K562 (cell line): ENCODE measurements at regions not wholly inside any gene's neighbourhood (a gene's known extent, or its start where the extent isn't known, plus 50 kb on each side); places are given as distances from the start of the nearest gene placed in this dataset.

Experiments used
- ATAC-seq: fragments of 200-7000 bp; cut with Tn5 transposase; 3 replicates; pipeline ENCODE4 v1.9.1; 2020; ENCODE audit warnings: moderate library complexity
- BruUV-seq: library from RNA; stranded (reverse); fragments of 400-500 nt; replicated peaks from 2 replicates; lab custom pipeline; 2021; lab: Mats Ljungman, UMichigan
- CTCF ChIA-PET: fragments of 300-600 bp; formaldehyde crosslinking; extraction: SDS; loops from one replicate; lab custom pipeline; 2021; ENCODE audit warnings: low intra/inter-chr PET ratio; lab: Yijun Ruan, JAX
- POLR2A ChIA-PET: fragments of 300-600, 350-650 bp; sonication (Branson Sonifier 250); formaldehyde crosslinking; extraction: SDS; loops from one replicate; lab custom pipeline; 2021; ENCODE audit warnings: antibody characterized with exemption, inconsistent platforms; lab: Yijun Ruan, JAX
- DNase-seq, 4 experiments: peaks; one replicate each; pipeline versions ENCODE4 v3.0.0 to v3.0.0-alpha.2; 2011 to 2018; ENCODE audit warnings: low spot score in 3 of 4, mixed read lengths in 3 of 4; ENCODE audit errors: extremely low read depth in 1 of 4
- FAIRE-seq: peaks from 2 replicates; lab custom pipeline; 2011; peaks lifted over from hg19 to GRCh38; lab: Jason Lieb, UNC
- H2AFZ ChIP-seq: 2 replicates; pipeline ENCODE4 v1.6.0; 2011; ENCODE audit warnings: low read depth, low read length, control low read depth, inconsistent platforms
- H3K27ac ChIP-seq: fragments of 200-600 bp; 3 replicates; pipeline ENCODE4 v1.8.0; 2011; ENCODE audit warnings: low read depth, mild to moderate bottlenecking, control low read depth, inconsistent platforms, low read length, moderate library complexity, mixed read lengths; ENCODE audit errors: extremely low read depth
- H3K27me3 ChIP-seq, 2 experiments: fragments of 300-600 bp in 1 of 2; 2 replicates in 1 of 2; 3 replicates in 1 of 2; pipeline versions ENCODE4 v1.6.0 to v1.8.0; 2011; ENCODE audit warnings: inconsistent platforms in 2 of 2, low read length in 2 of 2, mild to moderate bottlenecking in 1 of 2, mixed read lengths in 1 of 2, moderate library complexity in 1 of 2; ENCODE audit not compliant: control insufficient read depth in 2 of 2, insufficient read depth in 2 of 2
- H3K36me3 ChIP-seq: fragments of 300-600 bp; 3 replicates; pipeline ENCODE4 v1.8.0; 2011; ENCODE audit warnings: mild to moderate bottlenecking, low read length, inconsistent platforms; ENCODE audit not compliant: control insufficient read depth, insufficient read depth
- H3K4me1 ChIP-seq, 2 experiments: fragments of 200-600 bp in 1 of 2; replicated peaks in 1 of 2; 2 replicates in 1 of 2; 3 replicates in 1 of 2; pipeline versions ENCODE4 v1.5.1 to v1.8.0; 2011; ENCODE audit warnings: inconsistent platforms in 2 of 2, low read length in 2 of 2, mild to moderate bottlenecking in 1 of 2, mixed read lengths in 1 of 2, moderate library complexity in 1 of 2; ENCODE audit not compliant: control insufficient read depth in 2 of 2, insufficient read depth in 2 of 2
- H3K4me2 ChIP-seq: 2 replicates; pipeline ENCODE4 v1.6.1; 2011; ENCODE audit warnings: low read length, control low read depth, inconsistent platforms, mixed read lengths; ENCODE audit not compliant: insufficient read depth
- H3K4me3 ChIP-seq: fragments of 200-600 bp; sonication (generic), shearing (Covaris generic); 2 replicates; pipeline ENCODE4 v1.5.1; 2016; ENCODE audit warnings: control low read depth, inconsistent platforms
- H3K79me2 ChIP-seq: fragments of 200-600 bp; 3 replicates; pipeline ENCODE4 v1.8.0; 2011; ENCODE audit warnings: low read length, inconsistent platforms; ENCODE audit not compliant: control insufficient read depth, insufficient read depth
- H3K9ac ChIP-seq, 2 experiments: 2 replicates each; pipeline versions ENCODE4 v1.6.0 to v1.6.1; 2011; ENCODE audit warnings: low read depth in 2 of 2, low read length in 2 of 2, control low read depth in 1 of 2, inconsistent platforms in 1 of 2, mild to moderate bottlenecking in 1 of 2, mixed read lengths in 1 of 2; ENCODE audit not compliant: insufficient read depth in 1 of 2
- H3K9me1 ChIP-seq: one replicate; pipeline ENCODE4 v1.6.0; 2011; ENCODE audit warnings: inconsistent platforms, mild to moderate bottlenecking, low read length, moderate library complexity; ENCODE audit not compliant: control insufficient read depth, insufficient read depth
- H3K9me3 ChIP-seq: replicated peaks from 2 replicates; pipeline ENCODE4 v1.5.1; 2011; ENCODE audit warnings: low read depth, low read length, inconsistent platforms; ENCODE audit not compliant: control insufficient read depth, insufficient read depth
- H4K20me1 ChIP-seq: replicated peaks from 2 replicates; pipeline ENCODE4 v1.6.1; 2011; ENCODE audit warnings: low read length, inconsistent platforms, mixed read lengths; ENCODE audit not compliant: control insufficient read depth, insufficient read depth
- BRCA1 ChIP-seq, 2 experiments: fragments of 450-650 bp in 1 of 2; sonication (generic) in 1 of 2; formaldehyde crosslinking in 1 of 2; IDR thresholded peaks; 2 replicates each; pipeline versions ENCODE4 v1.5.0 to v1.6.1; 2017 to 2020; ENCODE audit warnings: mild to moderate bottlenecking in 1 of 2, missing genetic modification reagents in 1 of 2
- CEBPB ChIP-seq: fragments of 450-650 bp; IDR thresholded peaks from 2 replicates; pipeline ENCODE4 v1.6.1; 2016; ENCODE audit warnings: missing genetic modification characterization, missing compliant biosample characterization
- FOXA3 ChIP-seq, 2 experiments: fragments of 450-650 bp in 1 of 2; sonication (generic) in 1 of 2; formaldehyde crosslinking; IDR thresholded peaks in 1 of 2; conservative IDR thresholded peaks in 1 of 2; 2 replicates each; pipeline versions ENCODE4 v1.4.0 to v1.8.0; 2020 to 2022; ENCODE audit warnings: mild to moderate bottlenecking in 2 of 2, missing genetic modification reagents in 1 of 2
- SMAD2 ChIP-seq: fragments of 150-350 bp; IDR thresholded peaks from 2 replicates; pipeline ENCODE4 v1.6.1; 2014; ENCODE audit warnings: low read depth, mild to moderate bottlenecking, low read length
- THAP12 ChIP-seq: fragments of 250-450 bp; sonication (Bioruptor Pico); IDR thresholded peaks from 2 replicates; pipeline ENCODE4 v1.9.0; 2021; ENCODE audit warnings: mild to moderate bottlenecking, inconsistent platforms
- ZBTB8A ChIP-seq: fragments of 450-650 bp; IDR thresholded peaks from 2 replicates; pipeline ENCODE4 v1.6.1; 2018; ENCODE audit warnings: mild to moderate bottlenecking, moderate library complexity; ENCODE audit not compliant: partially characterized antibody
- ZNF778 ChIP-seq: fragments of 450-650 bp; formaldehyde crosslinking; IDR thresholded peaks from 2 replicates; pipeline ENCODE4 v1.4.0; 2020; ENCODE audit warnings: mild to moderate bottlenecking, moderate library complexity
- WGBS: fragments of 100-300 bp; shearing (Covaris generic); methylation state at CpG from one replicate; pipeline ENCODE4 v1.1.6; 2016; ENCODE audit warnings: low coverage, mixed read lengths; ENCODE audit not compliant: insufficient coverage; ENCODE audit errors: missing lambda C conversion rate; 5-methylcytosine and 5-hydroxymethylcytosine counted together
- in situ Hi-C: fragments of 300-500 bp; cut with MboI; formaldehyde crosslinking; loops from 4 replicates; pipeline ENCODE4 v1.15.0; 2018; ENCODE audit warnings: inconsistent platforms, mixed read lengths
- intact Hi-C: fragments of 100-400 bp; cut with micrococcal nuclease; formaldehyde crosslinking; loops from 2 replicates; pipeline ENCODE4 v1.14.2; 2022

GRCh38 chr4:137609718-137610430 is 77.6 kb upstream of the PCDH18 start:
- Histone ChIP-seq H4K20me1 (no peaks in the 10 kb centered on the region), H3K27ac (no peak overlapping the region), H3K36me3 (no peaks in the 10 kb centered on the region), H3K4me2 (no peak overlapping the region), H3K9ac (no peak overlapping the region), H2AFZ (no peak overlapping the region), H3K79me2 (no peaks in the 10 kb centered on the region), H3K4me1 (no peaks in the 10 kb centered on the region), H3K9me3 (no peaks in the 10 kb centered on the region), H3K27me3 (no peaks in the 10 kb centered on the region), H3K9me1 (no peaks in the 10 kb centered on the region), H3K4me3 (no peak overlapping the region)
- FAIRE-seq, result no peak
- POLR2A ChIA-PET, result no interaction called here
- intact Hi-C loops, result no loop called here
- no TSS peak for BruUV-seq
- in situ Hi-C loops, result no loop called here
- DNase-seq, result no peak
- ATAC-seq, result no peak
- whole genome bisulfite sequencing, result 0% methylated on average over 4 of the region's 4 CpGs
- TF ChIP-seq FOXA3 (CRISPR knock-in tag; conservative IDR thresholded peaks at IDR 0.05 in 1 of 2, IDR thresholded peaks at IDR 0.05 in 1 of 2), result no peak
- no peak for TF ChIP-seq BRCA1 (IDR thresholded peaks at IDR 0.05)
- TF ChIP-seq BRCA1 (CRISPR knock-in tag; IDR thresholded peaks at IDR 0.05), result no peak
- no peak for TF ChIP-seq ZBTB8A
- TF ChIP-seq ZNF778, result no peak
- TF ChIP-seq CEBPB (tag), result no peak
- TF ChIP-seq THAP12 (CRISPR knock-in tag), result no peak
- TF ChIP-seq SMAD2, result no peak
- CTCF ChIA-PET, result no interaction called here
